ENCODE measurements at regions not wholly inside any gene's neighbourhood (a gene's known extent, or its start where the extent isn't known, plus 50 kb on each side); places are given as distances from the start of the nearest gene placed in this dataset.
"Not testable (repeated sequence)": the region's sequence is repeated elsewhere in the genome, so short reads cannot be mapped to it uniquely, and the experiment has no call there.

DNA sequence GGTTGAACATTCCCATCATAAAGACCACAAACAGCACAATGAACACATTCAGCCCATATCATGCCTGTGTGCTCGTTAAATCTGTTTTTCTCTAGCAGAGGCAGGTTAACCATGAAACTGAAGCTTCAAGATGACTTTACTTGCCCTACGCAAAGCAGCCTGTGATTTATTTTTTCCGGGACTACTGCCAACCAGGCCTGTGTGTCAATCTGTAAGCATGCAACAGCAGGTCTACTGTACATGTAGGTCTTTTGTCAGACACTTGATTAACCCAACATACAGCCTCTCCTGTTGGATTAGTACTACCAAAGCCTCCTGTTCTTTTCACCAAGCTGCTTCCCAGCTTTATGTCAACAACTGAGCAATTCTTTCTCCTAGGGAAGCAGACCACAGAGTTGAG is 85.5 kb upstream of the ACSL1 start:
- H3K27me3 Mint-ChIP-seq (ENCODE audit: low read depth in 2 of 2): peaks cover 0 to 9% of the 10 kb centered on the region in 2 donors
- Histone ChIP-seq H3K36me3 (ENCODE audit: control insufficient read depth, insufficient read depth, low read length) (no peaks in the 10 kb centered on the region), H3K4me3 (ENCODE audit: low read length) (no peak overlapping the region), H3K27ac (ENCODE audit: low read length) (no peak overlapping the region), H3K27me3 (ENCODE audit: control insufficient read depth, insufficient read depth, low read length) (peaks cover 3% of the 10 kb centered on the region), H3K9me3 (ENCODE audit: control insufficient read depth, insufficient read depth, low read length) (peaks cover 18% of the 10 kb centered on the region), H3K4me1 (ENCODE audit: control insufficient read depth, insufficient read depth, low read length) (no peaks in the 10 kb centered on the region)
- ATAC-seq: no peak
- no peak overlapping the region for H3K27ac Mint-ChIP-seq
- TF ChIP-seq, protein P1, sequence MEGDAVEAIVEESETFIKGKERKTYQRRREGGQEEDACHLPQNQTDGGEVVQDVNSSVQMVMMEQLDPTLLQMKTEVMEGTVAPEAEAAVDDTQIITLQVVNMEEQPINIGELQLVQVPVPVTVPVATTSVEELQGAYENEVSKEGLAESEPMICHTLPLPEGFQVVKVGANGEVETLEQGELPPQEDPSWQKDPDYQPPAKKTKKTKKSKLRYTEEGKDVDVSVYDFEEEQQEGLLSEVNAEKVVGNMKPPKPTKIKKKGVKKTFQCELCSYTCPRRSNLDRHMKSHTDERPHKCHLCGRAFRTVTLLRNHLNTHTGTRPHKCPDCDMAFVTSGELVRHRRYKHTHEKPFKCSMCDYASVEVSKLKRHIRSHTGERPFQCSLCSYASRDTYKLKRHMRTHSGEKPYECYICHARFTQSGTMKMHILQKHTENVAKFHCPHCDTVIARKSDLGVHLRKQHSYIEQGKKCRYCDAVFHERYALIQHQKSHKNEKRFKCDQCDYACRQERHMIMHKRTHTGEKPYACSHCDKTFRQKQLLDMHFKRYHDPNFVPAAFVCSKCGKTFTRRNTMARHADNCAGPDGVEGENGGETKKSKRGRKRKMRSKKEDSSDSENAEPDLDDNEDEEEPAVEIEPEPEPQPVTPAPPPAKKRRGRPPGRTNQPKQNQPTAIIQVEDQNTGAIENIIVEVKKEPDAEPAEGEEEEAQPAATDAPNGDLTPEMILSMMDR (IDR thresholded peaks at IDR 0.05): no peak
- intact Hi-C loops (cut with micrococcal nuclease): no loop called here
- no peaks in the 10 kb centered on the region for H3K36me3 Mint-ChIP-seq
- DNase-seq: no peak
- H3K4me3 Mint-ChIP-seq: no peak overlapping the region
- peaks cover 6 to 7% of the 10 kb centered on the region in 2 donors for H3K9me3 Mint-ChIP-seq
- WGBS (ENCODE audit: insufficient coverage): 85% methylated on average over 3 of the region's 3 CpGs
- H3K4me1 Mint-ChIP-seq: peaks cover 5 to 6% of the 10 kb centered on the region in 2 donors

DNA sequence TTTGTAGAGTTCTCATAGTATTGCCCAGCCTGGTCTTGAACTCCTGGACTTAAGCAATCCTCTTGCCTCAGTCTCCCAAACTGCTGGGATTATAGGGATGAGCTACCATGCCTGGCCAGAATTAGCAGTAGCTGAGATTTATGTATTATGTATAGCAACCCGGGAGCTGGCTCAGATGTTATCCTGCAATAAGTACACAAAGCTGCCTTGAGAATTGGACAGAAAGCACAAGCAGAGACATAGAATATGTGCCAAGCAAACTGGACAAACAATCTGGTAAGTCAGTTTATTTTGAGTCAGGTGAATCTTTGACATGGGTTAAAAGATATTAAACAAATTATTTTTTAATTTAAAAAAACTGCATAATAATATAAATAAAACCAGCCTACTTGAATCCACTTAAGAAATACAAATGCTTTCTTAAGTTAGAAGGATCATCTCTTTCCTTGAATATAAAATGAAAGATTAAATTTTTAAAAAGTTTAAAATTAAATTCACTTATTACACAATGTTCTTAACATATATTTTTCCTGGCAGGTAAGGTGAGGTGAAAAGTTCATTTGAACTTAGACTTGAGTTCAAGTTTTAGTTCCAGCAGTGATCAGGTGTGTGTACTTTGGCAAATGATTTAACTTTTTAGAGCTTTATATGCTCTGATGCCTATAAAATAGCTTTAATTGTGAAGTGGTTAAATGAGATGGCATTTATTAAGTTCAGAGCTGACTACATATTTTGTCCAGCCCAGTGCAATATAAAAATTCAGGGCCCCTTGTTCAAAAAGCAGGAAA is 87.8 kb upstream of the ACSL1 start:
- Histone ChIP-seq H3K27ac (ENCODE audit: low read length) (no peak overlapping the region), H3K27me3 (ENCODE audit: control insufficient read depth, insufficient read depth, low read length) (peaks cover 3% of the 10 kb centered on the region), H3K4me1 (ENCODE audit: control insufficient read depth, insufficient read depth, low read length) (no peaks in the 10 kb centered on the region), H3K36me3 (ENCODE audit: control insufficient read depth, insufficient read depth, low read length) (no peaks in the 10 kb centered on the region), H3K9me3 (ENCODE audit: control insufficient read depth, insufficient read depth, low read length) (peaks cover 18% of the 10 kb centered on the region), H3K4me3 (ENCODE audit: low read length) (no peak overlapping the region)
- DNase-seq: no peak
- peaks cover 6 to 7% of the 10 kb centered on the region in 2 donors for H3K9me3 Mint-ChIP-seq
- 96% methylated on average over 1 of the region's 1 CpG for WGBS (ENCODE audit: insufficient coverage)
- H3K36me3 Mint-ChIP-seq: no peaks in the 10 kb centered on the region
- H3K27me3 Mint-ChIP-seq (ENCODE audit: low read depth in 2 of 2): peaks cover 0 to 12% of the 10 kb centered on the region in 2 donors
- ATAC-seq: no peak
- intact Hi-C loops (cut with micrococcal nuclease): no loop called here
- H3K4me3 Mint-ChIP-seq: no peak overlapping the region
- no peaks in the 10 kb centered on the region for H3K4me1 Mint-ChIP-seq
- TF ChIP-seq, protein P1 (IDR thresholded peaks at IDR 0.05): no peak
- no peak overlapping the region for H3K27ac Mint-ChIP-seq

DNA sequence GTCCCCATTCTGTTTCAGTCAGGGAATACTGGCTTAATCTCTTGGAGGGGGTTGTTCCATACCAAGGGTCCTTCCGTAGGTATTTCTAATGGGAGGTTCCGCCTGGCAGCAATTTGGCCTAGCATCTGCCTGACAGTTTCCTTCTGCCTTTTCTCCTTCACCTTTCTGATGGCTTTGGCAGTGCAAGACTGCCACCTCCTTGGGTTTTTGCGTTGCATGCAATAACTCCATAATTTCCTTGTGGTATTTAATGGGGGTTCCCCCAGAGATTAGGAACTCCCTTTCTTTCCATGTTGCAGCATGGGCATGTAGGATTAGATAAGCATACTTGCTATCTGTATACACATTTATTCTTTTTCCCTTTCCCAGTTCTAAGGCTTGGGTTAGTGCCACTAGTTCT is 93.0 kb upstream of the ACSL1 start:
- ATAC-seq; H3K36me3 Mint-ChIP-seq; H3K4me3 ChIP-seq (ENCODE audit: low read length); H3K4me1 Mint-ChIP-seq; H3K27me3 ChIP-seq (ENCODE audit: control insufficient read depth, insufficient read depth, low read length); H3K27me3 Mint-ChIP-seq (ENCODE audit: low read depth in 2 of 2); H3K4me1 ChIP-seq (ENCODE audit: control insufficient read depth, insufficient read depth, low read length); intact Hi-C loops (cut with micrococcal nuclease); H3K9me3 ChIP-seq (ENCODE audit: control insufficient read depth, insufficient read depth, low read length); H3K4me3 Mint-ChIP-seq; DNase-seq; H3K36me3 ChIP-seq (ENCODE audit: control insufficient read depth, insufficient read depth, low read length); H3K9me3 Mint-ChIP-seq; H3K27ac Mint-ChIP-seq; H3K27ac ChIP-seq (ENCODE audit: low read length): not testable (repeated sequence)
- 94% methylated on average over 2 of the region's 3 CpGs for WGBS (ENCODE audit: insufficient coverage)

DNA sequence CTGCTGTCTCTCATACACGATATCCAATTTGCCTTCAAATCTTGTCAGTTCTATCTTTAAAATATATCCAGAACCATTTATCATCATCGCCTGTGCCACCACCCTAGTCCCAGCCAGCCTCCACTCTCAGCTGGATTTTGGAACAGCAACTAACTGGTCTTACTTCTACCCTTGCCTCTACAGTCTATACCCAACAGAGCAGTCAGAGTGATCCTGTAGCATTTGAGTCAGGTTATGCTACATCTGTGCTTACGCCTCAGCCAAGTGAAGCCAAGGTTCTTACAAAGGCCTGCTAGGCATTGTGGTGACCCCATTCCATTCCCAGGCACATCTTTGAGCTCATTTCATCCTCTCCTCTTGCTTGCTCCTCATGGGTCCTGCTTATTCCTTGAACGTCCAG is 95.7 kb upstream of the ACSL1 start:
- no peaks in the 10 kb centered on the region for H3K9me3 ChIP-seq (ENCODE audit: control insufficient read depth, insufficient read depth, low read length)
- H3K36me3 ChIP-seq (ENCODE audit: control insufficient read depth, insufficient read depth, low read length): no peaks in the 10 kb centered on the region
- no peaks in the 10 kb centered on the region for H3K27me3 ChIP-seq (ENCODE audit: control insufficient read depth, insufficient read depth, low read length)
- H3K4me3 ChIP-seq (ENCODE audit: low read length): no peak overlapping the region
- H3K9me3 Mint-ChIP-seq: no peaks in the 10 kb centered on the region
- H3K4me3 Mint-ChIP-seq: no peak overlapping the region
- H3K36me3 Mint-ChIP-seq: no peaks in the 10 kb centered on the region
- intact Hi-C loops (cut with micrococcal nuclease): no loop called here
- no peaks in the 10 kb centered on the region for H3K4me1 Mint-ChIP-seq
- no peak overlapping the region for H3K27ac Mint-ChIP-seq
- ATAC-seq: no peak
- H3K27me3 Mint-ChIP-seq (ENCODE audit: low read depth in 2 of 2): peaks cover 0 to 3% of the 10 kb centered on the region in 2 donors
- no peak overlapping the region for H3K27ac ChIP-seq (ENCODE audit: low read length)
- H3K4me1 ChIP-seq (ENCODE audit: control insufficient read depth, insufficient read depth, low read length): no peaks in the 10 kb centered on the region
- no peak for DNase-seq
- TF ChIP-seq, protein P1 (IDR thresholded peaks at IDR 0.05): no peak
- 92% methylated on average over 4 of the region's 4 CpGs for WGBS (ENCODE audit: insufficient coverage)
